ENCODE measurements at regions not wholly inside any gene's neighbourhood (a gene's known extent, or its start where the extent isn't known, plus 50 kb on each side); places are given as distances from the start of the nearest gene placed in this dataset.

GRCh38 chr5:145157841-145158240 lies 677.3 kb downstream of the PRELID2 start:
- no peaks in the 10 kb centered on the region for H3F3A ChIP-seq (ENCODE audit: insufficient read depth)
- no peaks in the 10 kb centered on the region for H3K27me3 ChIP-seq (replicated peaks; ENCODE audit: insufficient read depth)
- no peaks in the 10 kb centered on the region for H4K20me1 ChIP-seq (ENCODE audit: insufficient read depth)
- TF ChIP-seq EZH2phosphoT487 (IDR thresholded peaks at IDR 0.05; ENCODE audit: insufficient read depth, low read depth) (no peak), EZH2 (IDR thresholded peaks at IDR 0.05; ENCODE audit: insufficient read depth, poor library complexity, severe bottlenecking) (no peak)
- H3K9me3 ChIP-seq (ENCODE audit: low read depth): no peaks in the 10 kb centered on the region
- no peaks in the 10 kb centered on the region for H3K9me2 ChIP-seq (ENCODE audit: insufficient read depth)
- in situ Hi-C loops (cut with MboI): no loop called here
- no peak overlapping the region for H3K27ac ChIP-seq
- H3K4me3 ChIP-seq: no peak overlapping the region
- no peaks in the 10 kb centered on the region for H3K79me2 ChIP-seq (ENCODE audit: insufficient read depth)
- peak; percentile 13 for DNase-seq
- H3K4me2 ChIP-seq (ENCODE audit: unreplicated experiment): no peak overlapping the region
- H2AFZ ChIP-seq: no peak overlapping the region
- no peaks in the 10 kb centered on the region for H3K36me3 ChIP-seq (ENCODE audit: low read depth)
- no peak overlapping the region for H3K9ac ChIP-seq
- no peaks in the 10 kb centered on the region for H3K4me1 ChIP-seq (ENCODE audit: insufficient read depth)

- Histone ChIP-seq H3K9ac (no peak overlapping the region), H3K9me3 (ENCODE audit: low read depth) (no peaks in the 10 kb centered on the region), H3K4me1 (ENCODE audit: insufficient read depth) (no peaks in the 10 kb centered on the region), H3K4me2 (ENCODE audit: unreplicated experiment) (no peak overlapping the region), H3F3A (ENCODE audit: insufficient read depth) (no peaks in the 10 kb centered on the region), H3K27me3 (replicated peaks; ENCODE audit: insufficient read depth) (no peaks in the 10 kb centered on the region), H3K36me3 (ENCODE audit: low read depth) (no peaks in the 10 kb centered on the region), H3K9me2 (ENCODE audit: insufficient read depth) (no peaks in the 10 kb centered on the region), H3K27ac (no peak overlapping the region), H4K20me1 (ENCODE audit: insufficient read depth) (no peaks in the 10 kb centered on the region), H2AFZ (no peak overlapping the region), H3K79me2 (ENCODE audit: insufficient read depth) (no peaks in the 10 kb centered on the region), H3K4me3 (no peak overlapping the region)
- in situ Hi-C loops (cut with MboI): no loop called here
- no peak for DNase-seq
- TF ChIP-seq EZH2phosphoT487 (IDR thresholded peaks at IDR 0.05; ENCODE audit: insufficient read depth, low read depth): no peak
- no peak for TF ChIP-seq EZH2 (IDR thresholded peaks at IDR 0.05; ENCODE audit: insufficient read depth, poor library complexity, severe bottlenecking)
- 21 to 33% methylated on average over 1 of the region's 1 CpG for WGBS, 2 experiments (ENCODE audit: low coverage in 1 of 2, low lambda C conversion rate in 2 of 2, missing lambda C conversion rate in 2 of 2)
Observed at GRCh38 chr5:145141534-145141933, 693.6 kb downstream of the PRELID2 start.

DNA sequence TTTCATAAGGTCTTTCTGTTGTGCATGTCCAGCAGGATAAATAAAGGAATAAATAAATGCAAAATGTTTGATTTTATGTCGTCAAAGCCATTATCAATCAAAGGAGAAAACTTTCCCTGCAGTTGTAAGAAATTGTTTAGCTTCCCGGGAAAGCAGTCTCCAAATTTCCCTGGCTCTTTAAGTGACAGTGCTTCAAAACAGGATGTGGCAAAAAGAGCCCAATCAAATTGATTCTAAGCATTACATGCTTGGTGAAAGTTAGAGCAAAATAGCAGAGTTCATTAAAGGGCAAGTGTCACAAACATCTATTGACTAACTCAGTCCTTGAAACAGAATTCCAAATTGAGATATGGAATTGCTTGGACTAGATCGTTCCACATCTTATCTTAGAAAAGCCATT lies 704.1 kb downstream of the PRELID2 start:
- H3K4me3 ChIP-seq: no peak overlapping the region
- H3K27ac ChIP-seq: no peak overlapping the region
- no peaks in the 10 kb centered on the region for H4K20me1 ChIP-seq (ENCODE audit: insufficient read depth)
- H3K4me1 ChIP-seq (ENCODE audit: insufficient read depth): no peaks in the 10 kb centered on the region
- no peak overlapping the region for H3K9ac ChIP-seq
- H3K9me2 ChIP-seq (ENCODE audit: insufficient read depth): no peaks in the 10 kb centered on the region; the same call in 1 of the 2 replicates
- no peaks in the 10 kb centered on the region for H3K9me3 ChIP-seq (ENCODE audit: low read depth)
- H3K79me2 ChIP-seq (ENCODE audit: insufficient read depth): no peaks in the 10 kb centered on the region
- H3K27me3 ChIP-seq (replicated peaks; ENCODE audit: insufficient read depth): no peaks in the 10 kb centered on the region
- 0 out of 2 replicates have a peak overlapping the region, but pooled peaks have one; percentile 15 for H2AFZ ChIP-seq
- no peak for TF ChIP-seq EZH2phosphoT487 (IDR thresholded peaks at IDR 0.05; ENCODE audit: insufficient read depth, low read depth)
- no peak for TF ChIP-seq EZH2 (IDR thresholded peaks at IDR 0.05; ENCODE audit: insufficient read depth, poor library complexity, severe bottlenecking)
- no peaks in the 10 kb centered on the region for H3K36me3 ChIP-seq (ENCODE audit: low read depth)
- H3F3A ChIP-seq (ENCODE audit: insufficient read depth): no peaks in the 10 kb centered on the region
- WGBS, 2 experiments (ENCODE audit: low coverage in 1 of 2, low lambda C conversion rate in 2 of 2, missing lambda C conversion rate in 2 of 2): 43 to 47% methylated on average over 3 of the region's 3 CpGs
- in situ Hi-C loops (cut with MboI): no loop called here
- DNase-seq: peak; percentile 4
- no peak overlapping the region for H3K4me2 ChIP-seq (ENCODE audit: unreplicated experiment)

DNA sequence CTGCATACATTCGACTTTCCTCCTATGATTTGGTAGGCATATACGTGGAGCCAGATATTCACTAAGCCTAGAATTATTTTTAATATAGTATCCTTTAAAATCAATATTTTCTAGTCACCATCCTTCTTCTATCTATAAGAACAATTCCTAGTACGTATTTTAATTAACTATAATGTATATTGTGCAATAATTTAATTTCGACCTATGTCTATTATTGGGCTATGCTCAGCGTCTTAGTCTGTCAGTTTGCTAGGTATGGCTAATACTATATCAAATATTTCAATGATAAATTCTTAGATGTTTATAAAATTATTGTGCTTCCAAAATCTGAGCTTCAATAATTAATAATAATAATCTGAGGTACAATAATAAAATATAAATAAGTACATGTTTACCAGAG lies 705.3 kb downstream of the PRELID2 start:
- no peak overlapping the region for H3K9ac ChIP-seq
- H3K36me3 ChIP-seq (ENCODE audit: low read depth): no peaks in the 10 kb centered on the region
- no peaks in the 10 kb centered on the region for H3K9me3 ChIP-seq (ENCODE audit: low read depth)
- H3F3A ChIP-seq (ENCODE audit: insufficient read depth): no peaks in the 10 kb centered on the region
- no peaks in the 10 kb centered on the region for H3K4me1 ChIP-seq (ENCODE audit: insufficient read depth)
- H3K4me3 ChIP-seq: no peak overlapping the region
- no peak overlapping the region for H3K27ac ChIP-seq
- TF ChIP-seq EZH2phosphoT487 (IDR thresholded peaks at IDR 0.05; ENCODE audit: insufficient read depth, low read depth) (no peak), EZH2 (IDR thresholded peaks at IDR 0.05; ENCODE audit: insufficient read depth, poor library complexity, severe bottlenecking) (no peak)
- no peaks in the 10 kb centered on the region for H3K27me3 ChIP-seq (replicated peaks; ENCODE audit: insufficient read depth)
- no peaks in the 10 kb centered on the region for H3K9me2 ChIP-seq (ENCODE audit: insufficient read depth)
- no peak for DNase-seq
- H3K4me2 ChIP-seq (ENCODE audit: unreplicated experiment): no peak overlapping the region
- no peaks in the 10 kb centered on the region for H3K79me2 ChIP-seq (ENCODE audit: insufficient read depth)
- no peak overlapping the region for H2AFZ ChIP-seq
- H4K20me1 ChIP-seq (ENCODE audit: insufficient read depth): no peaks in the 10 kb centered on the region
- WGBS, 2 experiments (ENCODE audit: low coverage in 1 of 2, low lambda C conversion rate in 2 of 2, missing lambda C conversion rate in 2 of 2): 60 to 72% methylated on average over 5 of the region's 5 CpGs
- in situ Hi-C loops (cut with MboI): no loop called here

- Histone ChIP-seq H2AFZ (no peak overlapping the region), H3K4me1 (ENCODE audit: insufficient read depth) (no peaks in the 10 kb centered on the region), H3K9ac (no peak overlapping the region), H3K27ac (no peak overlapping the region), H3K4me2 (ENCODE audit: unreplicated experiment) (no peak overlapping the region), H3K27me3 (replicated peaks; ENCODE audit: insufficient read depth) (no peaks in the 10 kb centered on the region), H4K20me1 (ENCODE audit: insufficient read depth) (no peaks in the 10 kb centered on the region), H3K4me3 (no peak overlapping the region), H3K9me2 (ENCODE audit: insufficient read depth) (no peaks in the 10 kb centered on the region), H3K9me3 (ENCODE audit: low read depth) (no peaks in the 10 kb centered on the region), H3K36me3 (ENCODE audit: low read depth) (no peaks in the 10 kb centered on the region), H3F3A (ENCODE audit: insufficient read depth) (no peaks in the 10 kb centered on the region), H3K79me2 (ENCODE audit: insufficient read depth) (no peaks in the 10 kb centered on the region)
- no peak for TF ChIP-seq EZH2phosphoT487 (IDR thresholded peaks at IDR 0.05; ENCODE audit: insufficient read depth, low read depth)
- no peak for TF ChIP-seq EZH2 (IDR thresholded peaks at IDR 0.05; ENCODE audit: insufficient read depth, poor library complexity, severe bottlenecking)
- in situ Hi-C loops (cut with MboI): no loop called here
- no peak for DNase-seq
- WGBS, 2 experiments (ENCODE audit: low coverage in 1 of 2, low lambda C conversion rate in 2 of 2, missing lambda C conversion rate in 2 of 2): 16 to 38% methylated on average over 3 of the region's 3 CpGs
Observed at GRCh38 chr5:145124806-145125205, 710.3 kb downstream of the PRELID2 start.
